ENCODE measurements at regions not wholly inside any gene's neighbourhood (a gene's known extent, or its start where the extent isn't known, plus 50 kb on each side); places are given as distances from the start of the nearest gene placed in this dataset.

- H3K79me2 ChIP-seq (ENCODE audit: insufficient read depth, low read depth, low read length): no peaks in the 10 kb centered on the region
- no peak overlapping the region for H3K4me3 ChIP-seq (ENCODE audit: low read depth, low read length, poor library complexity, severe bottlenecking)
- H3K4me2 ChIP-seq (ENCODE audit: low read length): no peak overlapping the region
- CTCF ChIA-PET (ENCODE audit: unreplicated experiment): no interaction called here
- no peaks in the 10 kb centered on the region for H3K9me2 ChIP-seq (ENCODE audit: insufficient read depth, low read length)
- no peak overlapping the region for H2AFZ ChIP-seq (ENCODE audit: low read length)
- no TSS peak for BruUV-seq (replicated peaks)
- no peak for TF ChIP-seq EZH2phosphoT487 (IDR thresholded peaks at IDR 0.05; ENCODE audit: borderline replicate concordance, low read depth, low read length)
- no peak for TF ChIP-seq CTCF (conservative IDR thresholded peaks at IDR 0.05; ENCODE audit: low read length)
- no peaks in the 10 kb centered on the region for H4K20me1 ChIP-seq (ENCODE audit: insufficient read depth, low read length)
- H3K27ac ChIP-seq (ENCODE audit: low read depth, low read length, poor library complexity, severe bottlenecking): no peak overlapping the region
- H3K4me1 ChIP-seq (ENCODE audit: insufficient read depth, low read length, poor library complexity, severe bottlenecking): no peaks in the 10 kb centered on the region
- POLR2A ChIA-PET: no interaction called here
- no peaks in the 10 kb centered on the region for H3K36me3 ChIP-seq (ENCODE audit: insufficient read depth, low read length)
- H3K9me3 ChIP-seq (ENCODE audit: low read length): no peaks in the 10 kb centered on the region
- DNase-seq (ENCODE audit: low spot score): no peak
- intact Hi-C loops (cut with micrococcal nuclease; ENCODE audit: unreplicated experiment): no loop called here
Measured at GRCh38 chr6:8277769-8278168, 157.6 kb downstream of the SLC35B3 start.

GRCh38 chr6:8276148-8276547, 159.2 kb downstream of the SLC35B3 start:
- H3K27ac ChIP-seq (ENCODE audit: low read depth, low read length, poor library complexity, severe bottlenecking): no peak overlapping the region
- no peak for TF ChIP-seq EZH2phosphoT487 (IDR thresholded peaks at IDR 0.05; ENCODE audit: borderline replicate concordance, low read depth, low read length)
- TF ChIP-seq CTCF (conservative IDR thresholded peaks at IDR 0.05; ENCODE audit: low read length): no peak
- no peak for DNase-seq (ENCODE audit: low spot score)
- H3K4me3 ChIP-seq (ENCODE audit: low read depth, low read length, poor library complexity, severe bottlenecking): no peak overlapping the region
- H2AFZ ChIP-seq (ENCODE audit: low read length): no peak overlapping the region
- intact Hi-C loops (cut with micrococcal nuclease; ENCODE audit: unreplicated experiment): no loop called here
- BruUV-seq (replicated peaks): no TSS peak
- no peaks in the 10 kb centered on the region for H3K9me3 ChIP-seq (ENCODE audit: low read length)
- no peaks in the 10 kb centered on the region for H3K9me2 ChIP-seq (ENCODE audit: insufficient read depth, low read length)
- no peaks in the 10 kb centered on the region for H3K36me3 ChIP-seq (ENCODE audit: insufficient read depth, low read length)
- CTCF ChIA-PET (ENCODE audit: unreplicated experiment): no interaction called here
- no peak overlapping the region for H3K4me2 ChIP-seq (ENCODE audit: low read length)
- no peaks in the 10 kb centered on the region for H3K79me2 ChIP-seq (ENCODE audit: insufficient read depth, low read depth, low read length)
- no peaks in the 10 kb centered on the region for H4K20me1 ChIP-seq (ENCODE audit: insufficient read depth, low read length)
- POLR2A ChIA-PET: no interaction called here
- H3K4me1 ChIP-seq (ENCODE audit: insufficient read depth, low read length, poor library complexity, severe bottlenecking): no peaks in the 10 kb centered on the region

- POLR2A ChIA-PET: no interaction called here
- H3K4me1 ChIP-seq (ENCODE audit: insufficient read depth, low read length, poor library complexity, severe bottlenecking): no peaks in the 10 kb centered on the region
- no peaks in the 10 kb centered on the region for H3K9me2 ChIP-seq (ENCODE audit: insufficient read depth, low read length)
- H3K9me3 ChIP-seq (ENCODE audit: low read length): no peaks in the 10 kb centered on the region
- no peaks in the 10 kb centered on the region for H3K36me3 ChIP-seq (ENCODE audit: insufficient read depth, low read length)
- H3K79me2 ChIP-seq (ENCODE audit: insufficient read depth, low read depth, low read length): no peaks in the 10 kb centered on the region
- no peak overlapping the region for H3K27ac ChIP-seq (ENCODE audit: low read depth, low read length, poor library complexity, severe bottlenecking)
- H2AFZ ChIP-seq (ENCODE audit: low read length): no peak overlapping the region
- H4K20me1 ChIP-seq (ENCODE audit: insufficient read depth, low read length): no peaks in the 10 kb centered on the region
- no peak overlapping the region for H3K4me3 ChIP-seq (ENCODE audit: low read depth, low read length, poor library complexity, severe bottlenecking)
- no peak for DNase-seq (ENCODE audit: low spot score)
- intact Hi-C loops (cut with micrococcal nuclease; ENCODE audit: unreplicated experiment): no loop called here
- BruUV-seq (replicated peaks): no TSS peak
- TF ChIP-seq CTCF (conservative IDR thresholded peaks at IDR 0.05; ENCODE audit: low read length) (no peak), EZH2phosphoT487 (IDR thresholded peaks at IDR 0.05; ENCODE audit: borderline replicate concordance, low read depth, low read length) (no peak)
- CTCF ChIA-PET (ENCODE audit: unreplicated experiment): no interaction called here
- H3K4me2 ChIP-seq (ENCODE audit: low read length): no peak overlapping the region
Measured at GRCh38 chr6:8275667-8276066, 159.7 kb downstream of the SLC35B3 start.
